SK-N-MC (cell line): ENCODE measurements at regions not wholly inside any gene's neighbourhood (a gene's known extent, or its start where the extent isn't known, plus 50 kb on each side); places are given as distances from the start of the nearest gene placed in this dataset.

Experiments
- DNase-seq: peaks from one replicate; pipeline ENCODE4 v3.0.0-alpha.2; 2011; ENCODE audit warnings: low read depth, low spot score
- H3K27ac ChIP-seq: fragments of 200-600 bp; sonication (generic); 2 replicates; pipeline ENCODE4 v1.5.1; 2016; ENCODE audit warnings: mixed run types
- H3K36me3 ChIP-seq: fragments of 200-600 bp; sonication (generic); 2 replicates; pipeline ENCODE4 v1.6.1; 2017; ENCODE audit warnings: antibody characterized with exemption, low read length, mixed read lengths; ENCODE audit not compliant: insufficient read depth
- H3K4me3 ChIP-seq: fragments of 200-600 bp; sonication (generic); 2 replicates; pipeline ENCODE4 v1.5.1; 2016
- H3K9ac ChIP-seq: fragments of 200-600 bp; sonication (generic); 2 replicates; pipeline ENCODE4 v1.8.0; 2017; ENCODE audit warnings: mixed run types, mixed read lengths; ENCODE audit not compliant: insufficient read length
- H3K9me3 ChIP-seq: fragments of 200-600 bp; sonication (generic); 2 replicates; pipeline ENCODE4 v1.6.1; 2017; ENCODE audit warnings: low read depth, mild to moderate bottlenecking, antibody characterized with exemption, low read length, moderate library complexity, mixed read lengths
- EZH2 ChIP-seq: fragments of 200-600 bp; sonication (generic); IDR thresholded peaks from one replicate; pipeline ENCODE4 v1.6.1; 2017; ENCODE audit warnings: antibody characterized with exemption
- FOXP2 ChIP-seq: optimal IDR thresholded peaks from 2 replicates; pipeline ENCODE3; 2011; ENCODE audit warnings: mild to moderate bottlenecking, moderate library complexity; ENCODE audit not compliant: insufficient read depth; ENCODE audit errors: extremely low read length, control extremely low read depth
- POLR2AphosphoS5 ChIP-seq: IDR thresholded peaks from 2 replicates; pipeline ENCODE4 v1.6.1; 2012; ENCODE audit warnings: mild to moderate bottlenecking, low read depth, low read length, borderline replicate concordance

- H3K4me3 ChIP-seq: no peak overlapping the region
- no peak overlapping the region for H3K27ac ChIP-seq
- no peak for DNase-seq
- H3K36me3 ChIP-seq: no peaks in the 10 kb centered on the region
- no peak overlapping the region for H3K9ac ChIP-seq
- no peaks in the 10 kb centered on the region for H3K9me3 ChIP-seq
- TF ChIP-seq EZH2 (no peak), POLR2AphosphoS5 (no peak), FOXP2 (no peak)
Measured at GRCh38 chr5:74372051-74372450, 268.5 kb downstream of the ENC1 start.

- no peak overlapping the region for H3K27ac ChIP-seq
- H3K4me3 ChIP-seq: no peak overlapping the region
- H3K9me3 ChIP-seq: no peaks in the 10 kb centered on the region
- DNase-seq: no peak
- TF ChIP-seq FOXP2: no peak
- TF ChIP-seq EZH2: no peak
- no peak for TF ChIP-seq POLR2AphosphoS5
- H3K36me3 ChIP-seq: no peaks in the 10 kb centered on the region
- H3K9ac ChIP-seq: no peak overlapping the region
Measured at GRCh38 chr5:74371621-74372020, 268.9 kb downstream of the ENC1 start.

GRCh38 chr5:74370168-74370567 lies 270.4 kb downstream of the ENC1 start:
- H3K4me3 ChIP-seq: no peak overlapping the region
- TF ChIP-seq FOXP2 (no peak), POLR2AphosphoS5 (no peak), EZH2 (no peak)
- no peak overlapping the region for H3K9ac ChIP-seq
- H3K9me3 ChIP-seq: no peaks in the 10 kb centered on the region
- no peak for DNase-seq
- no peaks in the 10 kb centered on the region for H3K36me3 ChIP-seq
- H3K27ac ChIP-seq: no peak overlapping the region

- Histone ChIP-seq H3K9ac (no peak overlapping the region), H3K27ac (no peak overlapping the region), H3K36me3 (no peaks in the 10 kb centered on the region), H3K4me3 (no peak overlapping the region), H3K9me3 (no peaks in the 10 kb centered on the region)
- TF ChIP-seq EZH2 (no peak), POLR2AphosphoS5 (no peak), FOXP2 (no peak)
- no peak for DNase-seq
Measured at GRCh38 chr5:74369173-74369572, 271.4 kb downstream of the ENC1 start.

- Histone ChIP-seq H3K4me3 (no peak overlapping the region), H3K9me3 (no peaks in the 10 kb centered on the region), H3K36me3 (no peaks in the 10 kb centered on the region), H3K9ac (no peak overlapping the region), H3K27ac (no peak overlapping the region)
- TF ChIP-seq POLR2AphosphoS5 (no peak), EZH2 (no peak), FOXP2 (no peak)
- DNase-seq: no peak
Measured at GRCh38 chr5:74367934-74368333, 272.6 kb downstream of the ENC1 start.

- DNase-seq: no peak
- H3K27ac ChIP-seq: no peak overlapping the region
- H3K36me3 ChIP-seq: no peaks in the 10 kb centered on the region
- H3K4me3 ChIP-seq: no peak overlapping the region
- no peaks in the 10 kb centered on the region for H3K9me3 ChIP-seq
- H3K9ac ChIP-seq: no peak overlapping the region
- TF ChIP-seq FOXP2 (no peak), POLR2AphosphoS5 (no peak), EZH2 (no peak)
Measured at GRCh38 chr5:74367241-74367733, 273.2 kb downstream of the ENC1 start.

GRCh38 chr5:74365723-74366122 lies 274.8 kb downstream of the ENC1 start:
- TF ChIP-seq EZH2 (no peak), POLR2AphosphoS5 (no peak), FOXP2 (no peak)
- H3K9me3 ChIP-seq: no peaks in the 10 kb centered on the region
- no peaks in the 10 kb centered on the region for H3K36me3 ChIP-seq
- DNase-seq: no peak
- H3K4me3 ChIP-seq: no peak overlapping the region
- no peak overlapping the region for H3K9ac ChIP-seq
- H3K27ac ChIP-seq: no peak overlapping the region

- Histone ChIP-seq H3K27ac (no peak overlapping the region), H3K4me3 (no peak overlapping the region), H3K36me3 (no peaks in the 10 kb centered on the region), H3K9ac (no peak overlapping the region), H3K9me3 (no peaks in the 10 kb centered on the region)
- no peak for TF ChIP-seq POLR2AphosphoS5
- no peak for TF ChIP-seq EZH2
- no peak for TF ChIP-seq FOXP2
- DNase-seq: no peak
Measured at GRCh38 chr5:74364507-74364906, 276.0 kb downstream of the ENC1 start.

- no peaks in the 10 kb centered on the region for H3K9me3 ChIP-seq
- H3K9ac ChIP-seq: no peak overlapping the region
- no peak overlapping the region for H3K4me3 ChIP-seq
- no peak overlapping the region for H3K27ac ChIP-seq
- no peak for TF ChIP-seq FOXP2
- no peak for TF ChIP-seq EZH2
- TF ChIP-seq POLR2AphosphoS5: no peak
- no peaks in the 10 kb centered on the region for H3K36me3 ChIP-seq
- no peak for DNase-seq
Measured at GRCh38 chr5:74363603-74364205, 276.8 kb downstream of the ENC1 start.
